ENCODE measurements at regions not wholly inside any gene's neighbourhood (a gene's known extent, or its start where the extent isn't known, plus 50 kb on each side); places are given as distances from the start of the nearest gene placed in this dataset.
"Not testable (repeated sequence)": the region's sequence is repeated elsewhere in the genome, so short reads cannot be mapped to it uniquely, and the experiment has no call there.

GRCh38 chr13:21913010-21913409 lies 242.1 kb downstream of the FGF9 start:
- no peak for DNase-seq (ENCODE audit: low read depth)

- no peak for DNase-seq (ENCODE audit: low read depth)
Observed at GRCh38 chr13:21917086-21918015, 246.5 kb downstream of the FGF9 start.

- not testable (repeated sequence) for DNase-seq (ENCODE audit: low read depth)
Observed at GRCh38 chr13:21920802-21921201, 249.9 kb downstream of the FGF9 start.

GRCh38 chr13:21924958-21925357 lies 254.1 kb downstream of the FGF9 start:
- DNase-seq (ENCODE audit: low read depth) = no peak

- no peak for DNase-seq (ENCODE audit: low read depth)
Observed at GRCh38 chr13:21925720-21926119, 254.8 kb downstream of the FGF9 start.

GRCh38 chr13:21929400-21929799 lies 258.5 kb downstream of the FGF9 start:
- no peak for DNase-seq (ENCODE audit: low read depth)

- DNase-seq (ENCODE audit: low read depth) = no peak
Observed at GRCh38 chr13:21930536-21930935, 259.7 kb downstream of the FGF9 start.

- no peak for DNase-seq (ENCODE audit: low read depth)
Observed at GRCh38 chr13:21932578-21932977, 261.7 kb downstream of the FGF9 start.

- DNase-seq (ENCODE audit: low read depth) = no peak
Observed at GRCh38 chr13:21932996-21933395, 262.1 kb downstream of the FGF9 start.

- DNase-seq (ENCODE audit: low read depth) = no peak
Observed at GRCh38 chr13:21934284-21934683, 263.4 kb downstream of the FGF9 start.

GRCh38 chr13:21936674-21937073 lies 265.8 kb downstream of the FGF9 start:
- DNase-seq (ENCODE audit: low read depth) = no peak

GRCh38 chr13:21938168-21938567 lies 267.3 kb downstream of the FGF9 start:
- DNase-seq (ENCODE audit: low read depth) = no peak

GRCh38 chr13:21938636-21939035 lies 267.8 kb downstream of the FGF9 start:
- DNase-seq (ENCODE audit: low read depth) = no peak

GRCh38 chr13:21942061-21942460 lies 271.2 kb downstream of the FGF9 start:
- DNase-seq (ENCODE audit: low read depth) = no peak

GRCh38 chr13:21944610-21945009 lies 273.7 kb downstream of the FGF9 start:
- DNase-seq (ENCODE audit: low read depth) = no peak

GRCh38 chr13:21945195-21945594 lies 274.3 kb downstream of the FGF9 start:
- no peak for DNase-seq (ENCODE audit: low read depth)

GRCh38 chr13:21946964-21947363 lies 276.1 kb downstream of the FGF9 start:
- DNase-seq (ENCODE audit: low read depth) = no peak

GRCh38 chr13:21948769-21949474 lies 278.0 kb downstream of the FGF9 start:
- no peak for DNase-seq (ENCODE audit: low read depth)

GRCh38 chr13:21949818-21950429 lies 279.1 kb downstream of the FGF9 start:
- DNase-seq (ENCODE audit: low read depth) = no peak

- no peak for DNase-seq (ENCODE audit: low read depth)
Observed at GRCh38 chr13:21956666-21957065, 285.8 kb downstream of the FGF9 start.

GRCh38 chr13:21957833-21958232 lies 287.0 kb downstream of the FGF9 start:
- DNase-seq (ENCODE audit: low read depth) = no peak

GRCh38 chr13:21960108-21960507 lies 289.2 kb downstream of the FGF9 start:
- DNase-seq (ENCODE audit: low read depth) = no peak

- DNase-seq (ENCODE audit: low read depth) = no peak
Observed at GRCh38 chr13:21964686-21965085, 293.8 kb downstream of the FGF9 start.
